ENCODE measurements at regions not wholly inside any gene's neighbourhood (a gene's known extent, or its start where the extent isn't known, plus 50 kb on each side); places are given as distances from the start of the nearest gene placed in this dataset.

- TF ChIP-seq CTCF (IDR thresholded peaks at IDR 0.05 in 8 of 11, conservative IDR thresholded peaks at IDR 0.05 in 3 of 11): no peak
- no peak for TF ChIP-seq POLR2AphosphoS5 (IDR thresholded peaks at IDR 0.05)
These were observed 265.7 kb upstream of the SRRM4 start for GRCh38 chr12:118715647-118716046.

Measured in spleen (tissue), 7 donors.